H7 (cell line): ENCODE measurements at regions not wholly inside any gene's neighbourhood (a gene's known extent, or its start where the extent isn't known, plus 50 kb on each side); places are given as distances from the start of the nearest gene placed in this dataset.

Experiments
- DNase-seq: peaks from one replicate; pipeline ENCODE4 v3.0.0; 2012
- H3K27me3 ChIP-seq: 2 replicates; pipeline ENCODE4 v1.6.0; 2011; ENCODE audit warnings: mild to moderate bottlenecking, low read length; ENCODE audit not compliant: control insufficient read depth, insufficient read depth
- H3K36me3 ChIP-seq: replicated peaks from 2 replicates; pipeline ENCODE4 v1.5.1; 2011; ENCODE audit warnings: low read length; ENCODE audit not compliant: control insufficient read depth, insufficient read depth
- H3K4me3 ChIP-seq: 2 replicates; pipeline ENCODE4 v1.5.1; 2011; ENCODE audit warnings: low read depth, mild to moderate bottlenecking, control low read depth, low read length, moderate library complexity; ENCODE audit not compliant: insufficient read depth

DNA sequence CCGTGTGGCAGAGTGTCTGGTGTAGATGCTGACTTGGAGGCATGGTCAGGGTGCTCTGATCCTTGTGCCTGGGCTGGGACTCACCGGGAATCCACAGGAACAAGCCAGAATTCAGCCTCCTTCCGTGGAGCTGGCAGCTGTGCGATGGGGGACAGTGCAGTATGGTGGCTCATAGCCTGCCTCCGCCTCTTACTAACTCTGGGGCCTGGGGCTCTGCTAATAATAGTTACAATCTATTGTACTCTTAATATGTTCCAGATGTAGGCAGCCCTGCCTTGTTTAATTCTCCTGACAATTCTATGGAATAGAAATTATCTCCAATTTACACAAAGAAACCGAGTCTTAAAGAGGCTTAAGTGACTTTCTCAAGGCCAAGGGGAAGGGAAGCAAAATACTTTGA lies 77.6 kb downstream of the PCDH1 start:
- H3K4me3 ChIP-seq: no peak overlapping the region
- no peak for DNase-seq
- H3K27me3 ChIP-seq: peaks cover 1% of the 10 kb centered on the region; the same call in 1 of the 2 replicates

DNA sequence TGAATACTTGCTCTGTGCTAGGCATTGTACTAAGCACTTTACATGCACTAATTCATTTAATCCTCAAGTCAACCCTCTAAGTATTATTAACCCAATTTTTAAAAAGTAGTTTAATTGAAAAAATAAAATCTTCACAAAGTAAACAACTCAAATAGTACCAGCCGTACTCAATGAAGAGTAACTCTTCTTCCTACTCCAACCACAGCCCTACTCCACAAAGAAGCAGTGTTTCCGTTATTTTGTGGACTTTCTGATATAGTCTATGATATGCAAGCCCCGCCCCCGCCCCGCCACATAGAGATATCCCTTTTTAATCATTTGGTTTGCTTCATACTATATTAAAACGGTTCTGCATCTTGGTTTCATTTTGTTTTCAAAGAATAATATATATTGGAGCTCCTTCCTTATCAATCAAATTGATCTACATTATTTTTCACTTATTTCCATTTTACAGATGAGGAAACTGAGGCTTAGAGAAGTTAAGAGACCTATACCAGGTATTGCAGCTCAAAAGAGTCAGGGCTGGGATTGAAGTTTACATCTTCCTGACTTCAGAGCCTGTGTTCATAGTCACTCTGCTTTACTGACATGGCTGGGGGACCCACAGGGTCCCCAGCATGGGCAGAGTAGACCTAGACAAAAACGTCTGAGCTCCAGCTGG lies 78.6 kb downstream of the PCDH1 start:
- Histone ChIP-seq H3K36me3 (no peaks in the 10 kb centered on the region), H3K4me3 (no peak overlapping the region), H3K27me3 (peaks cover 1% of the 10 kb centered on the region; the same call in 1 of the 2 replicates)
- no peak for DNase-seq

More for the DNA sequence above, 77.6 kb downstream of the PCDH1 start:
- no peaks in the 10 kb centered on the region for H3K36me3 ChIP-seq

DNA sequence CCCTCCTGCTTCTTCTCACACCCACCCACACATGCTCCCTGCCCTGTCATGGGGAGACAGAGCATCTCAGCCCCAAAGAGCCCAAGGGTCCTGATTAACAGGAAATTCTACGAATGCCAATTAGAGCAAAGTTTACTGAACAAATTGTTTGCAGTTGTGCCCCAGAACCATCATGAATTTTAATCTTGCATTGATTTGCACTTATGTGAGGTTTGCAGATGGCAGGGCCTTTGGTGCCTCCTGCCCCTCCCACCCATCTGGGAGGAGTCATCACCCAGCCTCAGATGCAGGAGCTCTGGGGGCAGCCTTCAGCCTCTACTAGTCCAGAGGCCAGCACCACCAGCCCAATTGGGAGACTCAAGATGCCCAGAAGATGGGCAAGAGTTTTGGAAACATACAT lies 80.8 kb downstream of the PCDH1 start:
- Histone ChIP-seq H3K27me3 (no peaks in the 10 kb centered on the region; the same call in 1 of the 2 replicates), H3K4me3 (no peak overlapping the region), H3K36me3 (no peaks in the 10 kb centered on the region)
- no peak for DNase-seq

DNA sequence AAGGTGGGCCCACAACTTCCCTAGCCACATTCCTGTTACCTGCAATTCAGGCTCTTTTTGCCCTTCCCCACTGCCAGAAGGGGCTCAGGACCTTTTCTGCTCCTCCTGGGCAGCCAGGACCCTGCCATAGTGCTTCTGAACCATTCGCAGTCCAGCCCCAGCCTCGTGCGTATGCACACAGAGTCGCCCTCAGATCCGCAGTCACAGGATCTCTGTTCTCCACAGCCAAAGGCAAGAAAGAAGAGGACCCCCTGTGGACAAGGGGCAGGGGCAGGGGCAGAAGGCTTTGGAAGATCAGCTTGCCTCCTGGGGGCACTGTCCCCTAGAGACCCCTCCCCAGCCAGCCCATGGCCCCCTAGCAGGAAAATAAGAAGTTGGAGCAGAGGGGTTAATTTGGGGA lies 82.8 kb downstream of the PCDH1 start:
- Histone ChIP-seq H3K36me3 (no peaks in the 10 kb centered on the region), H3K27me3 (no peaks in the 10 kb centered on the region; the same call in 1 of the 2 replicates), H3K4me3 (no peak overlapping the region)
- DNase-seq: no peak

- no peak overlapping the region for H3K4me3 ChIP-seq
- DNase-seq: no peak
Measured at GRCh38 chr5:141793881-141794280, 84.3 kb downstream of the PCDH1 start.

DNA sequence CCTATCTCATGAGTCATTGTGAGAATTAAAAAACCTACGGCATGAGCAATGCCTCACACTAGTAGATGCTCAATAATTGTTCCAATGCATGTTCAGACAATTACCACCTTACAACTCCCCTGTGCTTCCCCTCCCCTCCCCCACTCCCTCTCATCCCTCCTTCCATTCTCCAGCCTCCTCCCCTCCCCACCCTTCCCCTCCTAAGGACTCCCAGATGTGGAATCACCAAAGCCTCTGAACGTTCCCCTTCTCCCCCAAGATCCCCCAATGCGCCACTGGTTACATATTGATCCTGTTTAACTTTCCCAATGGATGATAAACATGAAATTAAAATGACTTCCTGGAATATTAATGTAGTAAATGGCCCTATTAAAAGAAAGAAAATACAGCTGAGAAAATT lies 84.8 kb downstream of the PCDH1 start:
- H3K36me3 ChIP-seq: no peaks in the 10 kb centered on the region

More at GRCh38 chr5:141793881-141794280, 84.3 kb downstream of the PCDH1 start:
- H3K36me3 ChIP-seq: no peaks in the 10 kb centered on the region
- H3K27me3 ChIP-seq: no peaks in the 10 kb centered on the region; the same call in 1 of the 2 replicates

GRCh38 chr5:141790630-141791029 lies 87.6 kb downstream of the PCDH1 start:
- Histone ChIP-seq H3K36me3 (no peaks in the 10 kb centered on the region), H3K27me3 (no peaks in the 10 kb centered on the region; the same call in 1 of the 2 replicates), H3K4me3 (no peak overlapping the region)
- DNase-seq: no peak

More for the DNA sequence above, 84.8 kb downstream of the PCDH1 start:
- Histone ChIP-seq H3K4me3 (no peak overlapping the region), H3K27me3 (no peaks in the 10 kb centered on the region; the same call in 1 of the 2 replicates)
- DNase-seq: no peak

GRCh38 chr5:141789330-141789729 lies 88.9 kb downstream of the PCDH1 start:
- Histone ChIP-seq H3K4me3 (no peak overlapping the region), H3K36me3 (no peaks in the 10 kb centered on the region), H3K27me3 (no peaks in the 10 kb centered on the region)
- no peak for DNase-seq

DNA sequence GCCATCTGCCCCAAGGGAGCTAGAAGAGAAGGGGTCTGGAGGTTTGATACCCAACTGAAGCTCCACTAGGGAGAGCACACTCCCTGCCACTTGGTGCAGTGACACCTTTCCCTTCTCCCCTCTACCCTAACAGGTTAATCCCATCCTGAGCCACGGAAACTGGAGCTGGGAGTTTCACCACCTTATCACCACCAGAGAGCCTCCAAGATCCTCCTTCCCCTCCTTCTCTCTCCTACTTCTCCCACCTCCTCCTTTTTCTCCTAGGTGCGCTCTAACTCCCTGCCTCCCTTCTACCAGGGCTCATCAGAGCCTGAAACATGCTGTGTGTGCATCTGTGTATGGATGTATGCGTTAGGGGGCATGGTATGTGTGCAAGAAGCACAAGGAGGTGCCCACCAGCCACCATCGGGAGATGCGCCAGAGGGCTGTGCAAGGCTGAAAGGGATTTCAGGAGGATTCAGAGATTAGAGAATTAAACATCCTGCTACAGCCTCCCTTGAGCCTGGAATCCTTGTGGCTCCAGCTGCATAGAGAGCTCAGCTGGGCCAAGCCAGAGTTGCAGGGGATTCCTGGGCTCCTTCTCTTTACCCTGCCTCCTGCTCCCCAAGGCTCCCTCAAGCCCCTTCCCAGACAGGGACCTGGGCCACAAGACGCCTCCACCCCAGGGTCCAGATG lies 89.8 kb downstream of the PCDH1 start:
- H3K27me3 ChIP-seq: no peaks in the 10 kb centered on the region
- DNase-seq: peak; percentile 67
- no peak overlapping the region for H3K4me3 ChIP-seq
- no peaks in the 10 kb centered on the region for H3K36me3 ChIP-seq

- H3K4me3 ChIP-seq: no peak overlapping the region
- H3K27me3 ChIP-seq: no peaks in the 10 kb centered on the region
- H3K36me3 ChIP-seq: no peaks in the 10 kb centered on the region
- DNase-seq: no peak
Measured at GRCh38 chr5:141787376-141787775, 90.8 kb downstream of the PCDH1 start.

- no peaks in the 10 kb centered on the region for H3K27me3 ChIP-seq
- H3K36me3 ChIP-seq: no peaks in the 10 kb centered on the region
- H3K4me3 ChIP-seq: no peak overlapping the region
- no peak for DNase-seq
Measured at GRCh38 chr5:141786700-141787099, 91.5 kb downstream of the PCDH1 start.

DNA sequence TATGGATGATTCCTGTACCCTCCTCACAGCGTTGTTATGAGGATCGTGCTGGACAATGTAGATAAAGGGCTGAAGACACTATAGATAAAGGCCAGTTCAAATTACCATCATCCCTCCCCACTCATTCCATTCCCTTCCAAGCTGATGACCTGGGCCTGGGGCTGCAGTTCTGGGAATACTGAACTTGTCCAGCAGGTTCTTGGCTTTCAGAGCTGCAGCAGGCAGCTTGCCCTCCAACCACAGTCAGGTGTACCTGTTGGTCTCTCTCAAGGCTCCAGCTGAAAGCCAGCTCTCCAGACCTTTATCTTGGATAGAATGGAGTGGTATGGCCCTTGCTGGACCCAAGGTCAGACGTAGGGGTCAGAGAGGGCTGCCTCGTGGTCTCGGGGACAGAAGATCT lies 92.5 kb downstream of the PCDH1 start:
- Histone ChIP-seq H3K36me3 (no peaks in the 10 kb centered on the region), H3K27me3 (no peaks in the 10 kb centered on the region), H3K4me3 (no peak overlapping the region)
- DNase-seq: no peak

DNA sequence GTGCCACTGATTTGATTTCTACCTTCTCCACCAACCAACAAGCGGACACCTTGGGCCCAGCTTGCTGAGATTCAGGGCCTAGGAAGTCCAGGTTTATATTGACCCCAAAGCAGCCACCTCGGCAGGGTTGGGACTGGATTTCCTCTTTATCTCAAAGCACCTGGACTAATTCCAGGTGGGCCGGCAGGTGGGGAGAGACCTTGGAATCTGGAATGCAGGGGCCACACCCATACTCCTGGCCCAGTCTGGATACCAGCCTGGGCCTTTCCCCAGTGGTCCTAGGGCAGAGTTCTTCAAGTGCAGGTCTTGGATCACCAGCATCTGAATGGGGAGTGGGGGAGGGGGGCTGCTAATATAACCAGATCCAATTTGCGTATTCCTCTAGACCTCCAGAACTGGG lies 93.1 kb downstream of the PCDH1 start:
- Histone ChIP-seq H3K4me3 (no peak overlapping the region), H3K27me3 (no peaks in the 10 kb centered on the region), H3K36me3 (no peaks in the 10 kb centered on the region)
- no peak for DNase-seq

DNA sequence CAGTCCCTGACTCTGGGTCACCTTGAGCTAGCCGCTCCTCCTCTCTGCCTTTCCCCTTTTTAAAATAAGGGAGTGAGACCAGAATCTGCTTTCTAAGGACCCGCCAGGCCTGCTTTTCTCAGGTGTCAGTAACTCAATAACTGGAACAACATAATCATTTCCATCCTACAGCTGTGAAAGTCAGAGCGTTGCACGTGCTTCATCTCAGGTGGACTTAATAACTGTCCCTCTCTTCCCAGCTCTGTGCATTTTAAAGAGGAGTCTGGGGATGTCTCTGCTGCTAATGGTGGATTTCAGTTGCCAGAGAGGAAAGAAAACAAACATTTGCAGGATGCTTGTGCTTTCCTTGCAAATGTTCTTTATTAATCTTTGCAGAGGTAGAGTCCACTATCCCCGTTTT lies 93.7 kb downstream of the PCDH1 start:
- H3K27me3 ChIP-seq: no peaks in the 10 kb centered on the region
- no peak overlapping the region for H3K4me3 ChIP-seq
- H3K36me3 ChIP-seq: no peaks in the 10 kb centered on the region
- DNase-seq: no peak

GRCh38 chr5:141783947-141784296 lies 94.3 kb downstream of the PCDH1 start:
- Histone ChIP-seq H3K27me3 (no peaks in the 10 kb centered on the region), H3K4me3 (no peak overlapping the region), H3K36me3 (no peaks in the 10 kb centered on the region)
- no peak for DNase-seq
